Left ventricle myocardium inferior (tissue), 1 donor: ENCODE measurements at regions not wholly inside any gene's neighbourhood (a gene's known extent, or its start where the extent isn't known, plus 50 kb on each side); places are given as distances from the start of the nearest gene placed in this dataset.

Source experiments
- DNase-seq: peaks from one replicate; pipeline ENCODE4 v3.0.0-alpha.2; 2020
- H3K27ac ChIP-seq: fragments of 200-600 bp; replicated peaks from 2 replicates; pipeline ENCODE4 v1.8.0; 2021
- H3K27me3 ChIP-seq: fragments of 200-600 bp; 2 replicates; pipeline ENCODE4 v1.8.0; 2021; ENCODE audit warnings: low read depth
- H3K36me3 ChIP-seq: fragments of 200-600 bp; 2 replicates; pipeline ENCODE4 v1.8.0; 2021
- H3K4me1 ChIP-seq: fragments of 200-600 bp; 2 replicates; pipeline ENCODE4 v1.8.0; 2021
- H3K4me3 ChIP-seq: fragments of 200-600 bp; 2 replicates; pipeline ENCODE4 v1.8.0; 2021; ENCODE audit warnings: mild to moderate bottlenecking, moderate library complexity
- H3K9me3 ChIP-seq: fragments of 200-600 bp; replicated peaks from 2 replicates; pipeline ENCODE4 v1.8.0; 2021
- intact Hi-C: fragments of 100-400 bp; cut with micrococcal nuclease; formaldehyde crosslinking; loops from one replicate; pipeline ENCODE4 v1.11.0; 2022
- TF ChIP-seq, protein P1 (sequence below): fragments of 200-600 bp; IDR thresholded peaks from 2 replicates; pipeline ENCODE4 v1.8.0; 2021; ENCODE audit warnings: antibody characterized with exemption, mild to moderate bottlenecking, borderline replicate concordance
- donor health status: DM: no; HTN: yes; CAD: no; lungs with severe emphysema.

DNA sequence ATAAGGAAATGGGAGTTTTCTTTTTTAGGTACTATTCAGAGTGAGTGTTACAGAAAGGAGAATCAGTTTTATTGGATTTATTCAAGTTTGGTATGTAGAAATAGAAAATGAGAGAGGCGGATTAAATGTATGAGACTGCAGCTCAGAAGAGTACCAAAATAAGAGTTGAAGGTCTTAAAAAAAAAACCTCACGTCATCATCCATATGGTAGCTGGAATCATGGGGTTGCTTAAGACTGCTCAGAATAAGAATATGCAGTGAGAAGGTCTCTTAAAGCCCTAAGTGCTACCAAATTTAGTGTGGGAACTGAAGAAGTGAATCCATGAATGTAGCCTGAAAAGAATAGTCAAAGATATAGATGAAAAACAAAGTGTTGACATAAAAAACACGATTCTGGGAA lies 825.5 kb upstream of the SEL1L start:
- intact Hi-C loops = no loop called here
- Histone ChIP-seq H3K36me3 (no peaks in the 10 kb centered on the region), H3K27ac (no peak overlapping the region), H3K4me3 (no peak overlapping the region), H3K27me3 (no peaks in the 10 kb centered on the region), H3K4me1 (no peaks in the 10 kb centered on the region), H3K9me3 (peaks cover 17% of the 10 kb centered on the region)
- DNase-seq = no peak
- TF ChIP-seq, protein P1, sequence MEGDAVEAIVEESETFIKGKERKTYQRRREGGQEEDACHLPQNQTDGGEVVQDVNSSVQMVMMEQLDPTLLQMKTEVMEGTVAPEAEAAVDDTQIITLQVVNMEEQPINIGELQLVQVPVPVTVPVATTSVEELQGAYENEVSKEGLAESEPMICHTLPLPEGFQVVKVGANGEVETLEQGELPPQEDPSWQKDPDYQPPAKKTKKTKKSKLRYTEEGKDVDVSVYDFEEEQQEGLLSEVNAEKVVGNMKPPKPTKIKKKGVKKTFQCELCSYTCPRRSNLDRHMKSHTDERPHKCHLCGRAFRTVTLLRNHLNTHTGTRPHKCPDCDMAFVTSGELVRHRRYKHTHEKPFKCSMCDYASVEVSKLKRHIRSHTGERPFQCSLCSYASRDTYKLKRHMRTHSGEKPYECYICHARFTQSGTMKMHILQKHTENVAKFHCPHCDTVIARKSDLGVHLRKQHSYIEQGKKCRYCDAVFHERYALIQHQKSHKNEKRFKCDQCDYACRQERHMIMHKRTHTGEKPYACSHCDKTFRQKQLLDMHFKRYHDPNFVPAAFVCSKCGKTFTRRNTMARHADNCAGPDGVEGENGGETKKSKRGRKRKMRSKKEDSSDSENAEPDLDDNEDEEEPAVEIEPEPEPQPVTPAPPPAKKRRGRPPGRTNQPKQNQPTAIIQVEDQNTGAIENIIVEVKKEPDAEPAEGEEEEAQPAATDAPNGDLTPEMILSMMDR = no peak

DNA sequence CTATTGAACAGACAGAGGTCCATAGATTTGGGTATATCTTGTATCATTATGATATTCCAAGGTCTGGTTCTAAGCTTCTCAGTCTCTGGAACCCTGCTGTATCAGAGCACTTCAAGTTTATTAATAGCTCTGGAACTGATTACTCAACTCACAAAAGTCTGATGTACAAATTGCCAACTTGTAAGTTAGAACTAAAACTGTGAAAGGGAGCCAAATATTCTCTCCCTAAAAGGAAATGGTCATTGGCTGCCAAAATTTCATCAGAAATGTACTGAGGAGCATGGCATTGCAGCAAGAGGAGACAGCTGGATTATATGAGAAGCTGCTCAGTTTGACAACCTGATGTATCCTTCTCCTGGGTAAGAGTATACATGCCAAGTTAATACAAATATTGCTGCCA lies 828.8 kb upstream of the SEL1L start:
- H3K27me3 ChIP-seq = no peaks in the 10 kb centered on the region
- no peak overlapping the region for H3K27ac ChIP-seq
- TF ChIP-seq, protein P1 = no peak
- no peak for DNase-seq
- H3K4me3 ChIP-seq = no peak overlapping the region
- intact Hi-C loops = no loop called here
- H3K4me1 ChIP-seq = no peaks in the 10 kb centered on the region
- no peaks in the 10 kb centered on the region for H3K36me3 ChIP-seq
- no peaks in the 10 kb centered on the region for H3K9me3 ChIP-seq

DNA sequence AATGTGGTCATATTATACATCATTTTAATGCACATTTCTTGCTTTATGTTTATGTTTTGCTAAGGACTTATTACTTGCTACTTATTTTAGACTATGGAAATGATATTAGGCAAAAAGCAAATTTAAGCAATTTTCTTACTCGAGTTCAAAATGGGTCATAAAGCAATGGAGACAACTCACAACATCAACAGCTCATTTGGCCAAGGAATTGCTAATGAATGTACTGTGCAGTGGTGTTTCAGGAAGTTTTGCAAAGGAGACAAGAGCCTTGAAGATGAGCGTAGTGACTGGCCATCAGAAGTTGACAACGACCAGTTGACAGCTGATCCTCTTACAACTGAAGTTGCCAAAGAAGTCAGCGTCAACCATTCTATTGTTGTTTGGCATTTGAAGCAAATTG lies 831.8 kb upstream of the SEL1L start:
- TF ChIP-seq, protein P1 = no peak
- H3K27ac ChIP-seq = no peak overlapping the region
- peaks cover 11% of the 10 kb centered on the region for H3K9me3 ChIP-seq
- H3K36me3 ChIP-seq = no peaks in the 10 kb centered on the region
- DNase-seq = no peak
- intact Hi-C loops = no loop called here
- no peaks in the 10 kb centered on the region for H3K4me1 ChIP-seq
- no peak overlapping the region for H3K4me3 ChIP-seq
- H3K27me3 ChIP-seq = no peaks in the 10 kb centered on the region

DNA sequence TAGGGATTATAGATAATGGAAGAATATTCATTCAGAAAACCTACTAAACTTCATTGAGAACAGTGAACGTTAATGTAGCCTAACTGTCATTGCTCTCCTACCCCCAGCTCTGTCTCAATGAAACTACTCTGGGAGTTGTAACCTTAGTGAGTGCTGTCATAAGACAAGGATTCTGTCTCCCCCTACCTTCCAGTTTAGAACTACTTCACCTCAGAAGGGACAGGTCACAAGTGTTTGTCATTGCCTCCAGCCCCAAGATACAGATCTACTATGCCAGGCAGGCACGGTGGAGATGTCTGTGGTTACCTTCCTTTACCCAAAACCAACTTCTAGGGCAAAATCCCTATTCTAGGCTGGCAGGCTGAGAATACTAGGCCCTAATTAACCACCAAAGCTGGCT lies 833.1 kb upstream of the SEL1L start:
- intact Hi-C loops = no loop called here
- DNase-seq = no peak
- TF ChIP-seq, protein P1 = no peak
- peaks cover 13% of the 10 kb centered on the region for H3K9me3 ChIP-seq
- H3K4me1 ChIP-seq = no peaks in the 10 kb centered on the region
- H3K27me3 ChIP-seq = no peaks in the 10 kb centered on the region
- H3K36me3 ChIP-seq = no peaks in the 10 kb centered on the region
- no peak overlapping the region for H3K4me3 ChIP-seq
- H3K27ac ChIP-seq = no peak overlapping the region

DNA sequence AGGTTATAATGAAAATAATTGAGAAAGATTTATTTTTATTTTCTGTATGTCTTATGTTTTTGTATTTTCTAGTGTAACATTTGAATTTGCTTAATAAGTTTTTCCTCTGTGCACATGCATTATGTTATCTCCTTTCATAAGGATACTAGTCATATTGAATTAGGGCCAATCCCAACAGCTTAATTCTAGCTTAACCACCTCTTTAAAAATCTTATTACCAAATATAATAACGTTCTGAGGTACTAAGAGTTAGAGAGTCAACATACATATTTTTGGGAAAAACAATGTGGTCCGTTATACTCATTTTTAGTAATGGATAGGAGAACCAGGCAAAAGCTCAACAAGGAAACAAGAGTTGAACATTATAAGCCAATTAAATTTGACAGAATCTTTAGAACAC lies 845.6 kb upstream of the SEL1L start:
- intact Hi-C loops = no loop called here
- H3K27ac ChIP-seq = no peak overlapping the region
- no peaks in the 10 kb centered on the region for H3K27me3 ChIP-seq
- TF ChIP-seq, protein P1 = no peak
- H3K36me3 ChIP-seq = no peaks in the 10 kb centered on the region
- H3K9me3 ChIP-seq = peaks cover 42% of the 10 kb centered on the region
- no peaks in the 10 kb centered on the region for H3K4me1 ChIP-seq
- no peak overlapping the region for H3K4me3 ChIP-seq
- DNase-seq = no peak

DNA sequence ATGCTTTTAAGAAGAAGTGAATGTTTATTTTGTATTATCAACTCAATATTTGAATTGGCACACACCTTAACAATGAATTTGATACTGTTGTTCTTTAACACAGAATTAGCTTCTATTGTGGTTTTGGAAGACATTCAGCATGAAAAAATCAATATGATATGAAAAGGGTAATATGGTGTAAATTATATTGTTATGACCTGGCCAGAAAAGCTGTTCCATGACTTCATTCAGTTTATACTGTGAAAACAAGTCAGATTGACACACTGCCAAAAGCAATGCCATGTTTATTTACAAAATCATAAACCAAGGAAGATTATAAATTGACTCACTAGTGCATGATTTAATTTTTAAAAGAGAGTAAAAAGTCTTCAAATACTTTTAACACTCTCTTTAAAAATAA lies 851.4 kb upstream of the SEL1L start:
- no peaks in the 10 kb centered on the region for H3K27me3 ChIP-seq
- no peak for DNase-seq
- no peak overlapping the region for H3K27ac ChIP-seq
- intact Hi-C loops = no loop called here
- H3K9me3 ChIP-seq = peaks cover 15% of the 10 kb centered on the region
- no peaks in the 10 kb centered on the region for H3K36me3 ChIP-seq
- no peaks in the 10 kb centered on the region for H3K4me1 ChIP-seq
- H3K4me3 ChIP-seq = no peak overlapping the region
- TF ChIP-seq, protein P1 = no peak
